NCI-H524 treated with DMSO at 0.1 percent for 48 hours (cell line): ENCODE measurements at regions not wholly inside any gene's neighbourhood (a gene's known extent, or its start where the extent isn't known, plus 50 kb on each side); places are given as distances from the start of the nearest gene placed in this dataset.

Source experiments
- DNase-seq: peaks from one replicate; lab custom pipeline; 2025; lab: John Stamatoyannopoulos, UW

GRCh38 chr2:12317286-12317685, 399.4 kb upstream of the TRIB2 start:
- no peak for DNase-seq

- DNase-seq: no peak
Observed at GRCh38 chr2:12317814-12318426, 398.8 kb upstream of the TRIB2 start.

GRCh38 chr2:12318427-12319057, 398.2 kb upstream of the TRIB2 start:
- no peak for DNase-seq

GRCh38 chr2:12320027-12320734, 396.6 kb upstream of the TRIB2 start:
- DNase-seq: no peak

GRCh38 chr2:12320991-12321641, 395.6 kb upstream of the TRIB2 start:
- DNase-seq: no peak

- no peak for DNase-seq
Observed at GRCh38 chr2:12321886-12322285, 394.9 kb upstream of the TRIB2 start.

- no peak for DNase-seq
Observed at GRCh38 chr2:12325806-12326205, 390.9 kb upstream of the TRIB2 start.

GRCh38 chr2:12326449-12327190, 390.1 kb upstream of the TRIB2 start:
- DNase-seq: no peak

- no peak for DNase-seq
Observed at GRCh38 chr2:12330916-12331315, 385.8 kb upstream of the TRIB2 start.

- DNase-seq: no peak
Observed at GRCh38 chr2:12331698-12332097, 385.0 kb upstream of the TRIB2 start.

GRCh38 chr2:12333293-12333692, 383.4 kb upstream of the TRIB2 start:
- DNase-seq: no peak

GRCh38 chr2:12334412-12334966, 382.2 kb upstream of the TRIB2 start:
- no peak for DNase-seq

GRCh38 chr2:12335131-12335530, 381.6 kb upstream of the TRIB2 start:
- no peak for DNase-seq

- DNase-seq: no peak
Observed at GRCh38 chr2:12335995-12336394, 380.7 kb upstream of the TRIB2 start.

GRCh38 chr2:12338946-12339697, 377.6 kb upstream of the TRIB2 start:
- no peak for DNase-seq

- DNase-seq: no peak
Observed at GRCh38 chr2:12340164-12340563, 376.6 kb upstream of the TRIB2 start.

GRCh38 chr2:12341215-12341614, 375.5 kb upstream of the TRIB2 start:
- DNase-seq: no peak

GRCh38 chr2:12341920-12342319, 374.8 kb upstream of the TRIB2 start:
- no peak for DNase-seq

GRCh38 chr2:12343141-12343540, 373.6 kb upstream of the TRIB2 start:
- DNase-seq: no peak

GRCh38 chr2:12347066-12347493, 369.7 kb upstream of the TRIB2 start:
- DNase-seq: no peak

- no peak for DNase-seq
Observed at GRCh38 chr2:12348216-12348615, 368.5 kb upstream of the TRIB2 start.
